IPS-18a (cell line): ENCODE measurements at regions not wholly inside any gene's neighbourhood (a gene's known extent, or its start where the extent isn't known, plus 50 kb on each side); places are given as distances from the start of the nearest gene placed in this dataset.
"Not testable (repeated sequence)": the region's sequence is repeated elsewhere in the genome, so short reads cannot be mapped to it uniquely, and the experiment has no call there.

Experiments
- H3K27ac ChIP-seq: one replicate; pipeline ENCODE4 v1.5.1; 2013; ENCODE audit warnings: low read length
- H3K27me3 ChIP-seq: one replicate; pipeline ENCODE4 v1.6.1; 2013; ENCODE audit warnings: mild to moderate bottlenecking, low read length; ENCODE audit not compliant: control insufficient read depth, insufficient read depth
- H3K36me3 ChIP-seq: one replicate; pipeline ENCODE4 v1.6.1; 2013; ENCODE audit warnings: low read depth, low read length; ENCODE audit not compliant: control insufficient read depth
- H3K4me1 ChIP-seq: one replicate; pipeline ENCODE4 v1.6.1; 2013; ENCODE audit warnings: low read depth, low read length; ENCODE audit not compliant: control insufficient read depth
- H3K4me3 ChIP-seq: one replicate; pipeline ENCODE4 v1.5.1; 2013; ENCODE audit warnings: low read length
- H3K9ac ChIP-seq: one replicate; pipeline ENCODE4 v1.6.1; 2013; ENCODE audit warnings: mild to moderate bottlenecking, low read length, moderate library complexity
- H3K9me3 ChIP-seq: one replicate; pipeline ENCODE4 v1.6.1; 2013; ENCODE audit warnings: low read depth, low read length; ENCODE audit not compliant: control insufficient read depth

GRCh38 chr6:49327571-49327970 is 135.5 kb downstream of the MMUT start:
- Histone ChIP-seq H3K9ac (no peak overlapping the region), H3K27me3 (no peaks in the 10 kb centered on the region), H3K27ac (no peak overlapping the region), H3K9me3 (no peaks in the 10 kb centered on the region), H3K36me3 (no peaks in the 10 kb centered on the region), H3K4me3 (no peak overlapping the region), H3K4me1 (peaks cover 9% of the 10 kb centered on the region)

GRCh38 chr6:49327005-49327404 is 136.0 kb downstream of the MMUT start:
- Histone ChIP-seq H3K4me3 (no peak overlapping the region), H3K36me3 (no peaks in the 10 kb centered on the region), H3K4me1 (peaks cover 3% of the 10 kb centered on the region), H3K9ac (no peak overlapping the region), H3K27ac (no peak overlapping the region), H3K27me3 (no peaks in the 10 kb centered on the region), H3K9me3 (no peaks in the 10 kb centered on the region)

GRCh38 chr6:49326347-49326746 is 136.7 kb downstream of the MMUT start:
- H3K27me3 ChIP-seq = no peaks in the 10 kb centered on the region
- H3K27ac ChIP-seq = no peak overlapping the region
- H3K9ac ChIP-seq = no peak overlapping the region
- H3K36me3 ChIP-seq = no peaks in the 10 kb centered on the region
- no peak overlapping the region for H3K4me3 ChIP-seq
- H3K9me3 ChIP-seq = no peaks in the 10 kb centered on the region
- H3K4me1 ChIP-seq = peaks cover 2% of the 10 kb centered on the region

DNA sequence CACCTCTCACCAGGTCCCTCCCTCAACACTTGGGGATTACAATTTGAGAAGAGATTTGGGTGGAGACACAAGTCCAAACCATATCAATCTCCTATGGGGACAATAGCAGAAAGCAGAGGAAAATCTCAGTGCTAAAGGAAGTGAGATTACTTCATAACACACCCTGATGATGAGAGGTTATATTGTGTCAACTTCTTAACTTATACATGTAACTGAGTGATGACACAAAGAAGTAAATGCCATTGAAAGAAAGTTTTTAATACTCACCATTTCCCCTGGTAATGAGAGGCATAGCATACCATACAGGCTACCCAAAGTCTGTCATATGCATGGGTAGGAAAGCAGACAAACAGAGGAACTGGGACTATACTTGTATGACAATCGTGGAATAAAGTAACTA is 137.2 kb downstream of the MMUT start:
- H3K36me3 ChIP-seq = no peaks in the 10 kb centered on the region
- no peak overlapping the region for H3K4me3 ChIP-seq
- H3K9me3 ChIP-seq = no peaks in the 10 kb centered on the region
- H3K4me1 ChIP-seq = peaks cover 2% of the 10 kb centered on the region
- no peak overlapping the region for H3K27ac ChIP-seq
- H3K9ac ChIP-seq = no peak overlapping the region
- no peaks in the 10 kb centered on the region for H3K27me3 ChIP-seq

GRCh38 chr6:49322861-49323260 is 140.2 kb downstream of the MMUT start:
- H3K36me3 ChIP-seq = no peaks in the 10 kb centered on the region
- no peak overlapping the region for H3K27ac ChIP-seq
- no peaks in the 10 kb centered on the region for H3K4me1 ChIP-seq
- H3K9ac ChIP-seq = no peak overlapping the region
- H3K27me3 ChIP-seq = no peaks in the 10 kb centered on the region
- H3K4me3 ChIP-seq = no peak overlapping the region
- no peaks in the 10 kb centered on the region for H3K9me3 ChIP-seq

DNA sequence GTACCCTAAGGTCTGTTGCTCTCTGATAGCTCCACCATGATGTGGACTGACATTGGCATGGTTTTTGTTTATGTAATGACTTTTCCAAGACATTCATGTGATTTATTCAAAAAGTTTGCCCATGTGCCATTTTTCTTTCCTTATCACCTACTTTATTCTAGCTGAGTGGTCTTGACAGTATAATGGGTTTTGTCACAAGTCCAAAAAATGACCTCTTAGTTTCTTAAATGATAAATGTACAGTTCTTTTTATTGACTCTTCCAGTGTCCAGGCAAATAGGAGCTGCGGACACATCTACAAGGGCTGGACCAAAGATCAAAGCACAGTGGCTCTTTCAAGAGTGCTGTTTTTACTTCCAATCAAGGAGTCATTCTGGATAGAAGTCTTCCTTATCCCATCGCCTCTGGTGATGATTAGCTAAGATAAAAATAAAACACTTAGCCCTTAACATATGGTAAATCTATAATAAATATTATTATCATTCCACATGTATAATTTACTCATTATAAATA is 141.4 kb downstream of the MMUT start:
- Histone ChIP-seq H3K27me3 (no peaks in the 10 kb centered on the region), H3K4me1 (no peaks in the 10 kb centered on the region), H3K36me3 (no peaks in the 10 kb centered on the region), H3K4me3 (no peak overlapping the region), H3K27ac (no peak overlapping the region), H3K9me3 (no peaks in the 10 kb centered on the region), H3K9ac (no peak overlapping the region)

- no peaks in the 10 kb centered on the region for H3K4me1 ChIP-seq
- no peak overlapping the region for H3K4me3 ChIP-seq
- H3K27me3 ChIP-seq = no peaks in the 10 kb centered on the region
- no peaks in the 10 kb centered on the region for H3K36me3 ChIP-seq
- H3K27ac ChIP-seq = no peak overlapping the region
- no peaks in the 10 kb centered on the region for H3K9me3 ChIP-seq
- H3K9ac ChIP-seq = no peak overlapping the region
Observed at GRCh38 chr6:49305010-49305409, 158.0 kb downstream of the MMUT start.

DNA sequence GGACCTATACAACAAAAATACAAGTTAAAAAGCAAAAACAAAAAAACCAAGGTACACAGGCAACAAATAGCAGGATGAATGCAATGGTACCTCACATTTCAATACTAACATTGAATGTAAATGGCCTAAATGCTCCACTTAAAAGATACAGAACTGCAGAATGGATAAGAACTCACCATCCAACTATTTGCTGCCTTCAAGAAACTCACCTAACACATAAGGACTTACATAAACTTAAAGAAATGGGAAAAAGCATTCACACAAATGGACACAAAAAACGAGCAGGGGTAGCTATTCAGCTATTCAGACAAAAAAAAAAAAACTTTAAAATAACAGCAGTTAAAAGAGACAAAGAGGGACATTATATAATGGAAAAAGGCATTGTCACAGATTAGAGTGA is 158.7 kb downstream of the MMUT start:
- not testable (repeated sequence) for H3K27me3 ChIP-seq, H3K4me1 ChIP-seq, H3K27ac ChIP-seq, H3K36me3 ChIP-seq, H3K9me3 ChIP-seq, H3K4me3 ChIP-seq, H3K9ac ChIP-seq

GRCh38 chr6:49300911-49301310 is 162.1 kb downstream of the MMUT start:
- no peak overlapping the region for H3K27ac ChIP-seq
- H3K9ac ChIP-seq = no peak overlapping the region
- H3K36me3 ChIP-seq = no peaks in the 10 kb centered on the region
- no peak overlapping the region for H3K4me3 ChIP-seq
- H3K9me3 ChIP-seq = no peaks in the 10 kb centered on the region
- H3K4me1 ChIP-seq = no peaks in the 10 kb centered on the region
- H3K27me3 ChIP-seq = no peaks in the 10 kb centered on the region

GRCh38 chr6:49300443-49300842 is 162.6 kb downstream of the MMUT start:
- Histone ChIP-seq H3K9ac (no peak overlapping the region), H3K9me3 (no peaks in the 10 kb centered on the region), H3K4me3 (no peak overlapping the region), H3K27ac (no peak overlapping the region), H3K4me1 (no peaks in the 10 kb centered on the region), H3K36me3 (no peaks in the 10 kb centered on the region), H3K27me3 (no peaks in the 10 kb centered on the region)

GRCh38 chr6:49299279-49299678 is 163.8 kb downstream of the MMUT start:
- Histone ChIP-seq H3K9ac (no peak overlapping the region), H3K4me3 (no peak overlapping the region), H3K9me3 (no peaks in the 10 kb centered on the region), H3K36me3 (no peaks in the 10 kb centered on the region), H3K27ac (no peak overlapping the region), H3K27me3 (no peaks in the 10 kb centered on the region), H3K4me1 (no peaks in the 10 kb centered on the region)

DNA sequence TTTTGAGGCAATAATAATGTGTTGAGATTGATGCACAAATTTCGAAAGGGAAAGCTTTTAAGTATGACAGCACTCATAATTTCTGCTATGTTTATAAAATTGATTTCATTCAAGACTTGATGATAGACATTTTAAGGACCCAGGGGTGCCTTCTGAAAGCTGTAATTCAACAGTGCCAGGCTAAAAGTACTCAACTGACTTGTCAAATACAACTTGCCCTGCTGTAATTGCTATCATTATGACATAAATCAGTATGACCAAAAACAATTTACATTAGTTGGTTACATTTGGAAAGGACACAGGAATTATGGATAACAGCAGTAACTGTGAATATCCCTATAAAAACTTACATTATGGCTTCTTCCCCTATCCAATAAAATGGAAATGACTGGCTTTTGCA is 178.9 kb downstream of the MMUT start:
- H3K4me1 ChIP-seq = no peaks in the 10 kb centered on the region

More for the DNA sequence above, 178.9 kb downstream of the MMUT start:
- H3K36me3 ChIP-seq = no peaks in the 10 kb centered on the region
- no peak overlapping the region for H3K9ac ChIP-seq
- H3K27me3 ChIP-seq = no peaks in the 10 kb centered on the region
- H3K4me3 ChIP-seq = no peak overlapping the region
- no peak overlapping the region for H3K27ac ChIP-seq
- no peaks in the 10 kb centered on the region for H3K9me3 ChIP-seq
